K562 (cell line): ENCODE measurements at regions not wholly inside any gene's neighbourhood (a gene's known extent, or its start where the extent isn't known, plus 50 kb on each side); places are given as distances from the start of the nearest gene placed in this dataset.

Experiments used
- ATAC-seq: fragments of 200-7000 bp; cut with Tn5 transposase; 3 replicates; pipeline ENCODE4 v1.9.1; 2020; ENCODE audit warnings: moderate library complexity
- BruUV-seq: library from RNA; stranded (reverse); fragments of 400-500 nt; replicated peaks from 2 replicates; lab custom pipeline; 2021; lab: Mats Ljungman, UMichigan
- CTCF ChIA-PET: fragments of 300-600 bp; formaldehyde crosslinking; extraction: SDS; loops from one replicate; lab custom pipeline; 2021; ENCODE audit warnings: low intra/inter-chr PET ratio; lab: Yijun Ruan, JAX
- POLR2A ChIA-PET: fragments of 300-600, 350-650 bp; sonication (Branson Sonifier 250); formaldehyde crosslinking; extraction: SDS; loops from one replicate; lab custom pipeline; 2021; ENCODE audit warnings: antibody characterized with exemption, inconsistent platforms; lab: Yijun Ruan, JAX
- DNase-seq, 4 experiments: peaks; one replicate each; pipeline versions ENCODE4 v3.0.0 to v3.0.0-alpha.2; 2011 to 2018; ENCODE audit warnings: low spot score in 3 of 4, mixed read lengths in 3 of 4; ENCODE audit errors: extremely low read depth in 1 of 4
- FAIRE-seq: peaks from 2 replicates; lab custom pipeline; 2011; peaks lifted over from hg19 to GRCh38; lab: Jason Lieb, UNC
- H2AFZ ChIP-seq: 2 replicates; pipeline ENCODE4 v1.6.0; 2011; ENCODE audit warnings: low read depth, low read length, control low read depth, inconsistent platforms
- H3K27ac ChIP-seq: fragments of 200-600 bp; 3 replicates; pipeline ENCODE4 v1.8.0; 2011; ENCODE audit warnings: low read depth, mild to moderate bottlenecking, control low read depth, inconsistent platforms, low read length, moderate library complexity, mixed read lengths; ENCODE audit errors: extremely low read depth
- H3K27me3 ChIP-seq, 2 experiments: fragments of 300-600 bp in 1 of 2; 2 replicates in 1 of 2; 3 replicates in 1 of 2; pipeline versions ENCODE4 v1.6.0 to v1.8.0; 2011; ENCODE audit warnings: inconsistent platforms in 2 of 2, low read length in 2 of 2, mild to moderate bottlenecking in 1 of 2, mixed read lengths in 1 of 2, moderate library complexity in 1 of 2; ENCODE audit not compliant: control insufficient read depth in 2 of 2, insufficient read depth in 2 of 2
- H3K36me3 ChIP-seq: fragments of 300-600 bp; 3 replicates; pipeline ENCODE4 v1.8.0; 2011; ENCODE audit warnings: mild to moderate bottlenecking, low read length, inconsistent platforms; ENCODE audit not compliant: control insufficient read depth, insufficient read depth
- H3K4me1 ChIP-seq, 2 experiments: fragments of 200-600 bp in 1 of 2; replicated peaks in 1 of 2; 2 replicates in 1 of 2; 3 replicates in 1 of 2; pipeline versions ENCODE4 v1.5.1 to v1.8.0; 2011; ENCODE audit warnings: inconsistent platforms in 2 of 2, low read length in 2 of 2, mild to moderate bottlenecking in 1 of 2, mixed read lengths in 1 of 2, moderate library complexity in 1 of 2; ENCODE audit not compliant: control insufficient read depth in 2 of 2, insufficient read depth in 2 of 2
- H3K4me2 ChIP-seq: 2 replicates; pipeline ENCODE4 v1.6.1; 2011; ENCODE audit warnings: low read length, control low read depth, inconsistent platforms, mixed read lengths; ENCODE audit not compliant: insufficient read depth
- H3K4me3 ChIP-seq: fragments of 200-600 bp; sonication (generic), shearing (Covaris generic); 2 replicates; pipeline ENCODE4 v1.5.1; 2016; ENCODE audit warnings: control low read depth, inconsistent platforms
- H3K79me2 ChIP-seq: fragments of 200-600 bp; 3 replicates; pipeline ENCODE4 v1.8.0; 2011; ENCODE audit warnings: low read length, inconsistent platforms; ENCODE audit not compliant: control insufficient read depth, insufficient read depth
- H3K9ac ChIP-seq, 2 experiments: 2 replicates each; pipeline versions ENCODE4 v1.6.0 to v1.6.1; 2011; ENCODE audit warnings: low read depth in 2 of 2, low read length in 2 of 2, control low read depth in 1 of 2, inconsistent platforms in 1 of 2, mild to moderate bottlenecking in 1 of 2, mixed read lengths in 1 of 2; ENCODE audit not compliant: insufficient read depth in 1 of 2
- H3K9me1 ChIP-seq: one replicate; pipeline ENCODE4 v1.6.0; 2011; ENCODE audit warnings: inconsistent platforms, mild to moderate bottlenecking, low read length, moderate library complexity; ENCODE audit not compliant: control insufficient read depth, insufficient read depth
- H3K9me3 ChIP-seq: replicated peaks from 2 replicates; pipeline ENCODE4 v1.5.1; 2011; ENCODE audit warnings: low read depth, low read length, inconsistent platforms; ENCODE audit not compliant: control insufficient read depth, insufficient read depth
- H4K20me1 ChIP-seq: replicated peaks from 2 replicates; pipeline ENCODE4 v1.6.1; 2011; ENCODE audit warnings: low read length, inconsistent platforms, mixed read lengths; ENCODE audit not compliant: control insufficient read depth, insufficient read depth
- ARID3B ChIP-seq: fragments of 250-450 bp; sonication (Bioruptor Pico); IDR thresholded peaks from 2 replicates; pipeline ENCODE4 v1.4.0; 2020; ENCODE audit warnings: borderline replicate concordance
- BRD9 ChIP-seq: fragments of 450-650 bp; IDR thresholded peaks from 2 replicates; pipeline ENCODE4 v1.6.1; 2018; ENCODE audit warnings: low read depth; ENCODE audit not compliant: partially characterized antibody
- HDGF ChIP-seq: fragments of 450-650 bp; IDR thresholded peaks from 2 replicates; pipeline ENCODE4 v1.6.1; 2016
- HMG20B ChIP-seq: fragments of 250-450 bp; sonication (Bioruptor Pico); IDR thresholded peaks from 2 replicates; pipeline ENCODE4 v1.5.0; 2021; ENCODE audit warnings: mild to moderate bottlenecking
- MBD2 ChIP-seq: sonication (generic); IDR thresholded peaks from 2 replicates; pipeline ENCODE4 v1.6.1; 2016; ENCODE audit warnings: low read depth, borderline replicate concordance
- OTX1 ChIP-seq: fragments of 450-650 bp; formaldehyde crosslinking; IDR thresholded peaks from 2 replicates; pipeline ENCODE4 v1.4.0; 2022; ENCODE audit warnings: mild to moderate bottlenecking
- RBM15 ChIP-seq: fragments of 200-400 bp; formaldehyde crosslinking; IDR thresholded peaks from 2 replicates; pipeline ENCODE4 v1.6.1; 2018; ENCODE audit warnings: mild to moderate bottlenecking, low read length, moderate library complexity; ENCODE audit not compliant: insufficient read depth
- SETDB1 ChIP-seq: IDR thresholded peaks from one replicate; pipeline ENCODE4 v1.6.1; 2012; ENCODE audit warnings: low read length, control low read depth, inconsistent platforms
- SMARCB1 ChIP-seq: IDR thresholded peaks from 2 replicates; pipeline ENCODE4 v1.6.1; 2011; ENCODE audit warnings: improper control_type of control experiment, low read depth; ENCODE audit not compliant: insufficient read length
- ZNF280B ChIP-seq: fragments of 250-450 bp; sonication (Bioruptor Pico); IDR thresholded peaks from 2 replicates; pipeline ENCODE4 v1.5.1; 2021; ENCODE audit warnings: mild to moderate bottlenecking
- WGBS: fragments of 100-300 bp; shearing (Covaris generic); methylation state at CpG from one replicate; pipeline ENCODE4 v1.1.6; 2016; ENCODE audit warnings: low coverage, mixed read lengths; ENCODE audit not compliant: insufficient coverage; ENCODE audit errors: missing lambda C conversion rate; 5-methylcytosine and 5-hydroxymethylcytosine counted together
- in situ Hi-C: fragments of 300-500 bp; cut with MboI; formaldehyde crosslinking; loops from 4 replicates; pipeline ENCODE4 v1.15.0; 2018; ENCODE audit warnings: inconsistent platforms, mixed read lengths
- intact Hi-C: fragments of 100-400 bp; cut with micrococcal nuclease; formaldehyde crosslinking; loops from 2 replicates; pipeline ENCODE4 v1.14.2; 2022

DNA sequence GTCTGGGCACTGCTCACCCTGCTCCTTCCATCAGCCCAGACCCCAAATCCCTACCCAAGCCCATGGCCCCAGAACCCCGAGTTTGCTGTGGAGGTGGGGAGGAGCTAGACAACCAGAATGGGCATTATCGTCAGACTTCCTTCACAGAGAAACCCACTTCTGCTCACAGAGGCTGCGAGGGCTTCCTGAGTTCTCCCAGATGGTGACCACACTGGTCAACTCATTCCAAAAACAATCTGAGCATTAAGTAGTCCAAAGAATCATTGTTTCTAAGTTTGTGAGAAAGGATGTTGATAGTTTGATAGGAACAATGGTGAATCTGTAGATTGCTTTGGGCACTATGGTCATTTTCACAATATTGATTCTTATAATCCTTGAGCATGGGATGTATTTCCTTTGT is 60.2 kb downstream of the LRRC30 start:
- Histone ChIP-seq H3K4me3 (no peak overlapping the region), H3K27me3 (no peaks in the 10 kb centered on the region), H3K4me1 (no peaks in the 10 kb centered on the region), H3K4me2 (no peak overlapping the region), H3K9me3 (no peaks in the 10 kb centered on the region), H3K9me1 (no peaks in the 10 kb centered on the region), H3K79me2 (no peaks in the 10 kb centered on the region), H3K9ac (no peak overlapping the region), H2AFZ (no peak overlapping the region), H3K36me3 (no peaks in the 10 kb centered on the region), H4K20me1 (no peaks in the 10 kb centered on the region), H3K27ac (no peak overlapping the region)
- intact Hi-C loops, result no loop called here
- FAIRE-seq (no peak), ATAC-seq (no peak), DNase-seq (no peak)
- BruUV-seq, result no TSS peak
- POLR2A ChIA-PET, result no interaction called here
- TF ChIP-seq ZNF280B, result no peak
- TF ChIP-seq RBM15, result no peak
- TF ChIP-seq MBD2, result no peak
- TF ChIP-seq ARID3B (CRISPR knock-in tag), result no peak
- TF ChIP-seq HMG20B (CRISPR knock-in tag), result no peak
- no peak for TF ChIP-seq BRD9
- no peak for TF ChIP-seq SMARCB1
- TF ChIP-seq SETDB1, result no peak
- no peak for TF ChIP-seq OTX1 (CRISPR knock-in tag)
- TF ChIP-seq HDGF, result no peak
- in situ Hi-C loops, result no loop called here
- CTCF ChIA-PET, result no interaction called here
- 2% methylated on average over 3 of the region's 3 CpGs for WGBS
